ENCODE measurements at regions not wholly inside any gene's neighbourhood (a gene's known extent, or its start where the extent isn't known, plus 50 kb on each side); places are given as distances from the start of the nearest gene placed in this dataset.

- no peak for TF ChIP-seq CTCF (IDR thresholded peaks at IDR 0.05)
- no peak for TF ChIP-seq POLR2A (IDR thresholded peaks at IDR 0.05)
These were observed 1008.3 kb downstream of the DNAH5 start for GRCh38 chr5:12936221-12936620.

Measured in body of pancreas (tissue), 4 donors.